ENCODE measurements at regions not wholly inside any gene's neighbourhood (a gene's known extent, or its start where the extent isn't known, plus 50 kb on each side); places are given as distances from the start of the nearest gene placed in this dataset.

GRCh38 chr4:81521708-81522107, 50.0 kb upstream of the RASGEF1B start:
- intact Hi-C loops (cut with micrococcal nuclease): no loop called here

All from T-helper 2 cell treated with Interferon-gamma antibody and Interleukin-4, amounts not matched to agents 100 ng/mL and 5 ng/mL, for 36 hours (primary cell).